AG09319 (cell line): ENCODE measurements at regions not wholly inside any gene's neighbourhood (a gene's known extent, or its start where the extent isn't known, plus 50 kb on each side); places are given as distances from the start of the nearest gene placed in this dataset.

Source experiments
- DNase-seq: peaks from one replicate; pipeline ENCODE4 v3.0.0-alpha.2; 2010; ENCODE audit warnings: low read depth; ENCODE audit errors: extremely low read depth
- TF ChIP-seq, protein P1 (sequence below): IDR thresholded peaks from 2 replicates; pipeline ENCODE4 v1.5.1; 2011; ENCODE audit warnings: low read depth, mild to moderate bottlenecking, inconsistent platforms, low read length, moderate library complexity

DNA sequence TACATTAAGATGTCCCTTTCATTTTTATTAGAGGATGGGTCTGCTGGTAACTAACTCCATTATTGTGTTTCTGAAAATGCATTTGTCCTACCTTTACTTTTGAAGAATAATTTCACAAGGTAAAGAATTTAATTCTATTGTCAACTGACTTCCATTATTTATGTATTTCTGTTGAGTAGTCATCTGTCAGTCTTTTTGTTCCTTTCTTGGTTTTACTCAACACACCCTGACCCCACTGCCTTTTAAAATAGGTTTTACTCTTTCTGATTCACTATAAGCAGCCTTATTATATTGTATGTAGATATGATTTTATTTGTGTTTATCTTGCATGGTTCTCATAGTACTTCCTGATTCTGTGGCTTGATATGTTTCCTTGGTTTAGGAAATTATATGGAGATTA is 237.5 kb downstream of the TGFB2 start:
- TF ChIP-seq, protein P1, sequence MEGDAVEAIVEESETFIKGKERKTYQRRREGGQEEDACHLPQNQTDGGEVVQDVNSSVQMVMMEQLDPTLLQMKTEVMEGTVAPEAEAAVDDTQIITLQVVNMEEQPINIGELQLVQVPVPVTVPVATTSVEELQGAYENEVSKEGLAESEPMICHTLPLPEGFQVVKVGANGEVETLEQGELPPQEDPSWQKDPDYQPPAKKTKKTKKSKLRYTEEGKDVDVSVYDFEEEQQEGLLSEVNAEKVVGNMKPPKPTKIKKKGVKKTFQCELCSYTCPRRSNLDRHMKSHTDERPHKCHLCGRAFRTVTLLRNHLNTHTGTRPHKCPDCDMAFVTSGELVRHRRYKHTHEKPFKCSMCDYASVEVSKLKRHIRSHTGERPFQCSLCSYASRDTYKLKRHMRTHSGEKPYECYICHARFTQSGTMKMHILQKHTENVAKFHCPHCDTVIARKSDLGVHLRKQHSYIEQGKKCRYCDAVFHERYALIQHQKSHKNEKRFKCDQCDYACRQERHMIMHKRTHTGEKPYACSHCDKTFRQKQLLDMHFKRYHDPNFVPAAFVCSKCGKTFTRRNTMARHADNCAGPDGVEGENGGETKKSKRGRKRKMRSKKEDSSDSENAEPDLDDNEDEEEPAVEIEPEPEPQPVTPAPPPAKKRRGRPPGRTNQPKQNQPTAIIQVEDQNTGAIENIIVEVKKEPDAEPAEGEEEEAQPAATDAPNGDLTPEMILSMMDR, result no peak
- DNase-seq, result no peak

DNA sequence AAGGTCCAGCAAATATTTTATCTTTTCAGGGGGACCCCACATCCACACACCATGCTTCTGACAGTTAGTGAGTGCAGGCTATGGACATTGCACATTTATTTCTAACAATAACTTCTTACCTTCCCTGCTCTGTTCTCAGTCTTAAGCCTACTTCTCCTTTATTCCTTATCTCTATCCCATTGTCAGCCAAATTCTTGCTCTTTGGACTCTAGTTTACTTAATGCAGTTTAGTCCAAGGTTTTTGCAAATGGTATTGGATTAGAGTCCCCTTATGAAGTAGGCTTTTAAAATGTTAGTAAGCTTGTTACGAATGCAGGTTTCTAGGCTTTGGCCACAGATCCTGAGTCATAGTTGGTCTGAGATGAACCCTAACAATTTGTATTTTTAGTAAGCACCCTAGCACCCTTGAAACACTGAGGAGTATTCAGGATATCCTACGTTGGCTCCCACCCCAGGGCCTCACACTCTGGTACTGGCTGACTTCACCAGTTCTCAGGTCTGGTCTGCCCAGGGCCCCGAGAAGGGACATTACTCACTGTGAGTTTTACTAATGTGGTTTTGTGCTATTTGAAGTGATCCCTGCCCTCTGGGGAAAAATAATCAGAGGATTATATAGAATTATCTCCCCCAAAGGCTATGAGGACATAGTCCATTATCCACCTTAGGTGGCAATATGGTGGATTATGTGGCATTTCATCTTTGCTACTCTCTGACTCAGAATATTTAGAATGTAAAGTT is 239.5 kb downstream of the TGFB2 start:
- TF ChIP-seq, protein P1, result no peak
- DNase-seq, result no peak

DNA sequence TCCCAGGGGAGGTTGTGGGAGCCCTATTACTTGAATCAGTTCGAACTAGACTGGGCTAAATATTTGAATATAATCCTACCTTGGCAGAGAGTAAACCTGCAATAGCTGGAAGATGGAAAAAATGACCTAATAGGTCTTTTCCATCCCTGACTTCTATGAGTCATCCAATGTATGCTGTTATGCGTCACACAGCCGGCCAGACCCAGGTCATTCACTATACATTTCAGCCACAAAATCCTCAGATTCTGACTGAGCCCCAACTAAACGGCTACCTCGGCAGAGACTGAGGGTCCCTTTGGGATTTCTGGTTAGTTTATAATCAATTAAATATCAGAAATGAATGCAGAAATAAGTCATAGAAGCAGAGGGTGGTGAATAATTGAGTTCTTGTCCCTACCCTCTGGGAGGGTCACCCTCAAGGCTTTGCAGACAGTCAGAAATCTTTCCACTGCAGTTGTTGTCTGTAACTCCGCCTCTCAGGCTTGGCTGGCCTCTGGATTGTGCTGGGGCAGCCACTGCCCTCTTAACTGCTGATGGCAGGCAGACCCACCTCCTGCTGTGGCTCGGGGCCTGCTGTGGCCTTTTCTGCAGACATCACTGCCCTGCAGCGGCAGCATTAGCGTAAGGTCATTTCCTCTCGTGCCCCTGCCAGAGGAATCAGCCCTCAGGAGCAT is 240.5 kb downstream of the TGFB2 start:
- no peak for DNase-seq
- TF ChIP-seq, protein P1, result no peak

DNA sequence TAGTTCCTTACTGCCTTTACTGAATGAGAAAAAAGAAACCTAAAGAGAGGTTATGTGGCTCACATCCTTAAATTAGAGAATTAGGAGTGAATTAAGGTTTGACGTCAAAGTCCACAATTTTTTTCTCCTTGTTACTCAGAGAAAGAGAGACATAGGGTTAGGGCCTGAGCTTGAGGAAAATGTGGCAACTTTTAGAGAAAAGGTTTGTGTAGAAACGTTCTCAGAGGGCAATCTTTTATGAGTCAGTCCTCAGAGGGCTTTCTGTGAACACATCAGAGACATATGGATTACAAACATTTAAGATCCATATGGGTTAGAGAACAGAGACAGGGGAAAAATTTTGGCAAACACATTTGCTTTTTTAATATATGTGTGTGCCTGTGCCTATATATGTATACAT is 242.8 kb downstream of the TGFB2 start:
- TF ChIP-seq, protein P1, result no peak
- no peak for DNase-seq

DNA sequence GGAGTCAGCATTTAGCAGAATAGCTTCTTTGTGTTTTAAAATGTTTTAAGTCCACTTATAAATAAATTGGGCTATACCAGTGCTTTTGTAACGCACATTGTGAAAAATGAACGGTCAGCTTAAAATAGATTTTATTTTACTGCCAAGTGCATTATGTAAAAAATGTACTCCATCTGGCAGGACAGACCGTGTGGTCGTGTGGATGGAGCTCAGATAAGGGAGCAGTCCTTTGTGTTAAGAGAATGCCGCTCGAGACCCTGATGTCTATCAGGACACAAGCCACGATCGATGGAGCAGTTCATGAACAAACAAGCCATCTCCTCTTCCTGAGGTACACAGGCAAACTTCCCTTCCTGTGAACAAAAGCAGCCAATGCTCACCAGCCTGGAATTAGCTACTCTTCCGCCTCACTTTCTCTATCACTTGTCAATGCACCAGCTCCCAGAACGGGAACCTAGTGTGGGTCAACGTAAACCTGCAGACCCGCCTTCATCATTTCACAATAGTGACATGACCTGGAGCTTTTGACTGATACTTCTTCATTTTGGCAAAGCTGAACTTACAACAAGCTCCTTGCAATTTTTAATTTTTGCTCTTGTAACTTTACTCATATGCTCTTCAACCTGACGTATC is 243.5 kb downstream of the TGFB2 start:
- no peak for DNase-seq
- TF ChIP-seq, protein P1, result no peak

DNA sequence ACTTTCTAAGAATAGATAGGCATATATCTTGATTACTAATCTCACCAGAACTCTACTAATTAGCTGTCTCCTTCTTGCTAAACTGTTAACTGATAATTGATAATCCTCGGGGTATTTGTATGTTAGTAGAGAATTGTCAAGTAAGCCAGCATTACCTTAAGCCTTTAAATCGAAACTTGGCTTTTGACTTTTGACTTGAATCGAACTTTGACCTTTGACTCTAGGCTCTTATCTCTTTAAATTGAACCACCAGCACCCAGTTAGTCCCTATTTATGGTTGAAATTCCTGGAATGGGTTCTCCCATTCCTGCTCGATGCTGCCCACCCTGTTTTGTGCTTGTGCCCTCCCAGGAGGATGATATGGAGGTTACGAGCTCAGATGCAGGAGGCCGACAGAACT is 244.4 kb downstream of the TGFB2 start:
- TF ChIP-seq, protein P1, result no peak
- no peak for DNase-seq

DNA sequence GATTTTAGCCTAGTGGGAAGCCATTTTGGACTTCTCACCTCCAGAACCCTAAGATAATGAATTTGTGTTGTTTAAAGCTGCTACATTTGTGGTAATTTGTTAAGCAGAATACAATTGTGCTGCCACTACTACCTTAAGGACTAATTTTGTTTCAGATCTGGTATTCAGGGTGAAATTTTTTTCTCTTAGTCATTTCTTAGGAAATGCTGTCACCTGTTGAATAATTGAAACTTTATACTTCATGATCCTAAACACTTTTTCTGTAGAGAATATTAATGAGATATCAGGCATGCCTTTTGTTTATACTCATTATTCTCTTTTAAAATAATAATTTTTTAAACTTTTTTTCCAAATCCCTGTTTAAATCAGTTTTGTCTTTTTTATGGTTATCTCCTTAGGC is 246.8 kb downstream of the TGFB2 start:
- TF ChIP-seq, protein P1, result no peak
- no peak for DNase-seq
